ENCODE measurements at regions not wholly inside any gene's neighbourhood (a gene's known extent, or its start where the extent isn't known, plus 50 kb on each side); places are given as distances from the start of the nearest gene placed in this dataset.

GRCh38 chr10:106502641-106503040 is 661.9 kb downstream of the SORCS1 start (continued):
- TF ChIP-seq POLR2AphosphoS5 (IDR thresholded peaks at IDR 0.05; ENCODE audit: low read depth), result no peak
- no peak for TF ChIP-seq REST (IDR thresholded peaks at IDR 0.05; ENCODE audit: unreplicated experiment)
- TF ChIP-seq EZH2phosphoT487 (IDR thresholded peaks at IDR 0.05; ENCODE audit: unreplicated experiment), result no peak
- TF ChIP-seq EZH2 (IDR thresholded peaks at IDR 0.05; ENCODE audit: low read depth, unreplicated experiment), result no peak
- TF ChIP-seq CREB1 (CRISPR knock-in tag; IDR thresholded peaks at IDR 0.05; ENCODE audit: low read depth), result no peak
- no peak for TF ChIP-seq ZNF114 (CRISPR knock-in tag; IDR thresholded peaks at IDR 0.05)
- TF ChIP-seq ZNF331 (CRISPR knock-in tag; IDR thresholded peaks at IDR 0.05; ENCODE audit: low read depth), result no peak

GRCh38 chr10:106500925-106501525 is 663.5 kb downstream of the SORCS1 start:
- peaks cover 7% of the 10 kb centered on the region; the same call in 2 of the 3 replicates for H3K4me1 Mint-ChIP-seq
- H3K27me3 Mint-ChIP-seq (ENCODE audit: insufficient read depth, low read depth, poor library complexity), result peaks cover 2% of the 10 kb centered on the region
- Histone ChIP-seq H3K27ac (ENCODE audit: low read depth) (no peak overlapping the region), H3K27me3 (ENCODE audit: insufficient read depth) (no peaks in the 10 kb centered on the region), H3F3A (replicated peaks; ENCODE audit: low read depth) (no peaks in the 10 kb centered on the region), H3K36me3 (ENCODE audit: insufficient read depth) (no peaks in the 10 kb centered on the region), H3K4me2 (peak overlapping the region; percentile 44; the same call in 1 of the 2 replicates), H3K79me2 (replicated peaks; ENCODE audit: insufficient read depth) (no peaks in the 10 kb centered on the region), H3K9me2 (ENCODE audit: insufficient read depth) (no peaks in the 10 kb centered on the region), H3K4me1 (ENCODE audit: insufficient read depth) (peaks cover 11% of the 10 kb centered on the region; the same call in 1 of the 2 replicates), H3K4me3 (no peak overlapping the region), H4K20me1 (replicated peaks; ENCODE audit: insufficient read depth) (no peaks in the 10 kb centered on the region), H2AFZ (no peak overlapping the region; the same call in 1 of the 2 replicates)
- no peaks in the 10 kb centered on the region for H3K36me3 Mint-ChIP-seq (ENCODE audit: low read depth)
- no peak overlapping the region for H3K4me3 Mint-ChIP-seq
- DNase-seq (ENCODE audit: low spot score), result no peak
- H3K27ac Mint-ChIP-seq, result no peak overlapping the region
- no peaks in the 10 kb centered on the region for H3K9me3 Mint-ChIP-seq
- no peak for ATAC-seq
- TF ChIP-seq ETS1 (IDR thresholded peaks at IDR 0.05) (no peak), EZH2phosphoT487 (IDR thresholded peaks at IDR 0.05; ENCODE audit: unreplicated experiment) (no peak), REST (IDR thresholded peaks at IDR 0.05; ENCODE audit: unreplicated experiment) (no peak), CTCF (conservative IDR thresholded peaks at IDR 0.05; ENCODE audit: low read depth in 2 of 2) (no peak), STAT1 (IDR thresholded peaks at IDR 0.05; ENCODE audit: unreplicated experiment) (no peak), NANOG (IDR thresholded peaks at IDR 0.05; ENCODE audit: borderline replicate concordance) (no peak), POLR2AphosphoS5 (IDR thresholded peaks at IDR 0.05; ENCODE audit: low read depth) (no peak), JUNB (IDR thresholded peaks at IDR 0.05; ENCODE audit: unreplicated experiment) (no peak), ZNF331 (CRISPR knock-in tag; IDR thresholded peaks at IDR 0.05; ENCODE audit: low read depth) (no peak), ZNF114 (CRISPR knock-in tag; IDR thresholded peaks at IDR 0.05) (no peak)

Data from GM23338 (cell line).